Adrenal gland (tissue), 5 donors: ENCODE measurements at regions not wholly inside any gene's neighbourhood (a gene's known extent, or its start where the extent isn't known, plus 50 kb on each side); places are given as distances from the start of the nearest gene placed in this dataset.

Experiments
- POLR2A ChIP-seq, 2 donors: fragments of 450-650 bp; IDR thresholded peaks; one replicate each; pipeline ENCODE4 v1.6.1; 2017; ENCODE audit warnings: antibody characterized with exemption in 2 of 2, mild to moderate bottlenecking in 2 of 2, moderate library complexity in 1 of 2
- TF ChIP-seq, protein P1 (sequence below), 6 experiments: fragments of 450-650 bp in 4 of 6; fragments of 200-600 bp in 2 of 6; sonication (generic) in 1 of 6; IDR thresholded peaks; 1 replicate in 5 of 6; 2 replicates in 1 of 6; pipeline versions ENCODE4 v1.5.1 to v1.8.0; 2016 to 2021; ENCODE audit warnings: antibody characterized with exemption in 6 of 6, mild to moderate bottlenecking in 2 of 6, moderate library complexity in 1 of 6
- donor health status: DM: no; HTN: no; CAD: no.

GRCh38 chr4:106746451-106746850 lies 289.7 kb downstream of the DKK2 start:
- TF ChIP-seq, protein P1, sequence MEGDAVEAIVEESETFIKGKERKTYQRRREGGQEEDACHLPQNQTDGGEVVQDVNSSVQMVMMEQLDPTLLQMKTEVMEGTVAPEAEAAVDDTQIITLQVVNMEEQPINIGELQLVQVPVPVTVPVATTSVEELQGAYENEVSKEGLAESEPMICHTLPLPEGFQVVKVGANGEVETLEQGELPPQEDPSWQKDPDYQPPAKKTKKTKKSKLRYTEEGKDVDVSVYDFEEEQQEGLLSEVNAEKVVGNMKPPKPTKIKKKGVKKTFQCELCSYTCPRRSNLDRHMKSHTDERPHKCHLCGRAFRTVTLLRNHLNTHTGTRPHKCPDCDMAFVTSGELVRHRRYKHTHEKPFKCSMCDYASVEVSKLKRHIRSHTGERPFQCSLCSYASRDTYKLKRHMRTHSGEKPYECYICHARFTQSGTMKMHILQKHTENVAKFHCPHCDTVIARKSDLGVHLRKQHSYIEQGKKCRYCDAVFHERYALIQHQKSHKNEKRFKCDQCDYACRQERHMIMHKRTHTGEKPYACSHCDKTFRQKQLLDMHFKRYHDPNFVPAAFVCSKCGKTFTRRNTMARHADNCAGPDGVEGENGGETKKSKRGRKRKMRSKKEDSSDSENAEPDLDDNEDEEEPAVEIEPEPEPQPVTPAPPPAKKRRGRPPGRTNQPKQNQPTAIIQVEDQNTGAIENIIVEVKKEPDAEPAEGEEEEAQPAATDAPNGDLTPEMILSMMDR (IDR thresholded peaks at IDR 0.05): no peak
- TF ChIP-seq POLR2A (IDR thresholded peaks at IDR 0.05): no peak
